ENCODE measurements at regions not wholly inside any gene's neighbourhood (a gene's known extent, or its start where the extent isn't known, plus 50 kb on each side); places are given as distances from the start of the nearest gene placed in this dataset.

DNA sequence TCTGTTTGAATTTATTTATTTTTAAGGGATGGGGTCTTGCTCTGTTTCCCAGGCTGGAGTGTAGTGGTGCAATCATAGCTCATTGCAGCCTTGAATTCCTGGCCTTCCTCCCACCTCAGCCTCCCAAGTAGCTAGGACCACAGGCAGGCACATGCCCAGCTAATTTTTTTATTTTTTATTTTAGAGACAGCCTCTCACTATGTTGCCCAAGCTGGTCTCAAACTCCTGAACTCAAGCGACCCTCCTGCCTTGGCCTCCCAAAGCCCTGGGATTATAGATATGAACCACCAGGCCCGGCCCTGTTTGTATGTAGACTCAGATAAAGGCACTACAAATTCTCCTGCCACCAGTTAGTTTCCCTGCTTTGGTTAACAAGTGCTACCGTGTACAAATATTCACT, 142.9 kb upstream of the SOX4 start:
- no peak for DNase-seq (ENCODE audit: low spot score)
- intact Hi-C loops (cut with DNase I) = no loop called here

DNA sequence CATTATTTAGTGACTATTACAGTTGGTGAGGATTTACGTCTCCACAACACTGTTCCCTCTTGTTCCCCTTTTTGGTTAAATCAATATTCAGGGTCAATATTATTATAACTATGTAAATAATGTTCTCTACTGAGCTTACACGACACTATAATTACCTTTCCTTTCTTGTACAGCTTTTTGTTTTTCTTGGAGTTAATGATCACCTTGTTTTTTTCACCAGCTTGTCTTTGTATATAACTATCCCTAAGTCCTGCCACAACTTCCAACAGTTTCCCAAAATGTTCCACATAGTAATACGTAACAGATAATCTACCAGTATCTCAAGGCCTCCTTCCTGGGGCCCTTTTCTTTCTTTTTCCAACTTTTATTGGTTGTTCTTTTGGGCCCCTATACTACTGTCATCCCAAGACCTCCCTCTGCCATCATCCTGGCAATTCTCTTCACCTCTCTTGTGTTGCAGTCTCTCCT, 142.0 kb upstream of the SOX4 start:
- intact Hi-C loops (cut with DNase I) = no loop called here
- DNase-seq (ENCODE audit: low spot score) = no peak

DNA sequence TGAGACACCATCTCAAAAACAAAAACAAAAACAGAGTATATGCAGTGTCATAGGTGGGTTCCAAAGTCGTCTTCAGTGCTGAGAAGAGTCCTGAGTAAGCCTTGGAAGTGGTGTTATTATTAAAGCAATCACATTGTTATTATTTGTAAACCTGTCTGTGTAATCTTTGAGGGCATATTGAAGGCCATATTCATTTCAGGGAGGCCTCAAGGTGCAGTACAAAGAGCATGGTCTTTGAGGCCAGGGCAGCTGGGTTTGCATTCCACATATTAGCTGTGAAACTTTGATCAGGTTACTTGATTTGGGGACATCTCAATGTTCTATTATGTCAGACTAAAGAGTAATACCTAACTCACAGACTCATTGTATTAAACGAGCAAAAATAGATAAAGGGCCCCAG, 139.3 kb upstream of the SOX4 start:
- no peak for DNase-seq (ENCODE audit: low spot score)
- intact Hi-C loops (cut with DNase I) = no loop called here

- DNase-seq (ENCODE audit: low spot score) = no peak
- intact Hi-C loops (cut with DNase I) = no loop called here
Measured at GRCh38 chr6:21455071-21455470, 138.5 kb upstream of the SOX4 start.

DNA sequence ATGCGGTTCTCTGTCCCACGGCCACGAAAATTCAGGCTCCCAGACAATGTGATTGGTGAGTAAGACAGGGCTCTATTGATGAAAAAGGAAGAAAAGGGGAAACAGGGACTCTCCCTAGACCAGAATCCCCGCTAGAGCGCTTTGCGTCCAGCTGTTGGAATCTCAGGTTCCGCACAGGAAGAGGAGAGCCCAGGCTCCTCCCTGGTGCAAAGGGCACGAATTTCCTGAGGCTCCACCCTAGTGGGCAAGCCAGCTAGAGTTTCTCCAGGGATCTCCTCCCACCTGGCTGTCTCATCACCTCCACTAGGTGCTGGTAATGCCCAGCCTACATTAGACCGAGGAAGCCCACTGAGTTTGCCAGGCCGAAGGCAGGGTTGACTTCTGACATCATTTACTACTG, 135.9 kb upstream of the SOX4 start:
- no peak for DNase-seq (ENCODE audit: low spot score)
- intact Hi-C loops (cut with DNase I) = no loop called here

DNA sequence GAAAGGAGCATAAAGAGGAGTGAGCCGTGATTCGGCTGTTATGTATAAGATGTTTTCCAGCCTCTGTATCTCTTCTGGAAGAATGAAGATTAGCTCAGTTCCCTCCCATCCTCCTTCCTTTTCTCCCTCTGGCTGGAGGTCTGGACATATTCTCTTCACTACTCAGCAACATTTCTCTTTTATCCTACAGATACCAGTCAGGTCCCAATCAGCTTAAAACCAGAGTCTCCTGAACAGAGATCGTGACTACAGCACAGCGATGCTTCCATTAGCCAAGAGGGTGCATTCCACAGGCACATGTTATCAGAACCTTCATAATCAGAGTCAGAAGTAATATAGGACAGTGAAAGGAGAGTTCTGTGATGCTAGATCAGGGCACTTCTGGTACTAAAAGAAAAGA, 133.9 kb upstream of the SOX4 start:
- intact Hi-C loops (cut with DNase I) = no loop called here
- no peak for DNase-seq (ENCODE audit: low spot score)

- intact Hi-C loops (cut with DNase I) = no loop called here
- no peak for DNase-seq (ENCODE audit: low spot score)
Measured at GRCh38 chr6:21461844-21462518, 131.6 kb upstream of the SOX4 start.

DNA sequence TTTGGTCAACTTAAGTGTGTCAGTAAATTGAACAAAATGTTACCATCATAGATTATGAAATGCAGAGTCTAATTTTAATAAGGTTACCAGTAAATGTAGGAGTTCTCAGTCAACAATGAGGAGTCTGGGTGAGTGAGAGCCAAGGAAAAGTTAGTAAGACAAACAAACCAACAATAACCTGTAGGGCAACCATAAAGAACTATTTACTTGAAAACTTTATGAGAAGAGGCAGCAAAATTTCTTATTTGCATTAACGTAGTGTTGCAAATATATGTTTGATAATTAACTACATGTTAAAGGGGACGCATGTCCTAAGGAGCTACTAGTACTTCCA, 131.1 kb upstream of the SOX4 start:
- intact Hi-C loops (cut with DNase I) = no loop called here
- no peak for DNase-seq (ENCODE audit: low spot score)

GRCh38 chr6:21467091-21467490, 126.5 kb upstream of the SOX4 start:
- intact Hi-C loops (cut with DNase I) = no loop called here
- no peak for DNase-seq (ENCODE audit: low spot score)

DNA sequence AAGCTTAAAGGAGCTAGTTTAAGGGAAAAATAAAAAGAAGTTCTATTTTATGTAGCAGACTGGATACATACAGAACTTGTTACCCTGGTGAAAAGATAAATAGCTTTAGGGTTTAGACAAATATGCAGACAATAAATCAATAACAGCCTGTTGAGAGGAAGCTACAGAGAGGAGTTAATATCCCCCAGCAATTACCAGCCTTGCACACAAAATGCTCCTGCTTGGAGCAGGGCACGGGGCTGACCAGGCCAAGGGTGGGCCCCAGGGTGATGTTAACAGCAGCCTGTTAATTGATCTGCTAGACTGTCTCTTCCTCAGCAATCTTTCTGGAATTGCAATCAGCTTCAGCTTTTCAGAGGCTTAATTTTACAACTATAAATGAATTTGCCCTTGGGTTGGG, 125.1 kb upstream of the SOX4 start:
- no peak for DNase-seq (ENCODE audit: low spot score)
- intact Hi-C loops (cut with DNase I) = no loop called here

DNA sequence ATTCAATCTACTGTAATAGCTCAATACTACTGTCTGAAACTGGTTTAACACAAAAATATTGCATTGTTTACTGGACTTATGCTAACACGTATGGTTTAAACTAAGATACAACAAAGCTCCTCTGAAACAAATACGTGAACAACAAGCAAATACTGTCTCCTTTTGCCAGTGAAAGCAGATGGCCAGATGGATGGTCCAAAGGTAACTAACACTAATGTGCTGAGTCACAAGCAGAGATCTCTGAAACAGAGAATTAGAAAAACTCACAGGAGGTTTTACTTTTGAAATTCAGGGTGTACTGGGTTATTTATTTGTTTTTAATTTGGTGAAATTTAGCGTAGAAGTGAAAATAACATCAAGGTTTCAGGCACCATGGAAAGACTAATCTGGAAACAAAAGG, 124.3 kb upstream of the SOX4 start:
- DNase-seq (ENCODE audit: low spot score) = no peak
- intact Hi-C loops (cut with DNase I) = no loop called here

GRCh38 chr6:21476112-21476511, 117.4 kb upstream of the SOX4 start:
- DNase-seq (ENCODE audit: low spot score) = no peak
- intact Hi-C loops (cut with DNase I) = no loop called here

DNA sequence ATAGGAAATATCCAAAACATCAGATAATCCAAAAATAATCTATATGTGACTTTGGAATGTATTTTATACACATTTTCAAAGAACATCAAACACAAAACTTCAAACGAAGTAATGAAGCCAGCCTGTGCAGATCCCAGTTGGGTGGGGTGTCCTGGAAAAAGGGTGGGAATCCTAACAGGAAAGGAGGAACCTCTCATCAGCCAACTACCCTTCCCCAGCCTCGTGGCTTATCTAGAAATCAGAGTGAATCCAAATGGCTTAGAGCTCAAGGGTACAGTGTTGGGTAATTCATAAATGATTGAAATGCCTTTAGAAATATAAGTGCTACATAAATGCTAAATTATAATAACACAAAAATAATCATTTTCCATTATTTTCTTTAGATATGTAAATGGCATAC, 115.1 kb upstream of the SOX4 start:
- intact Hi-C loops (cut with DNase I) = no loop called here
- no peak for DNase-seq (ENCODE audit: low spot score)

DNA sequence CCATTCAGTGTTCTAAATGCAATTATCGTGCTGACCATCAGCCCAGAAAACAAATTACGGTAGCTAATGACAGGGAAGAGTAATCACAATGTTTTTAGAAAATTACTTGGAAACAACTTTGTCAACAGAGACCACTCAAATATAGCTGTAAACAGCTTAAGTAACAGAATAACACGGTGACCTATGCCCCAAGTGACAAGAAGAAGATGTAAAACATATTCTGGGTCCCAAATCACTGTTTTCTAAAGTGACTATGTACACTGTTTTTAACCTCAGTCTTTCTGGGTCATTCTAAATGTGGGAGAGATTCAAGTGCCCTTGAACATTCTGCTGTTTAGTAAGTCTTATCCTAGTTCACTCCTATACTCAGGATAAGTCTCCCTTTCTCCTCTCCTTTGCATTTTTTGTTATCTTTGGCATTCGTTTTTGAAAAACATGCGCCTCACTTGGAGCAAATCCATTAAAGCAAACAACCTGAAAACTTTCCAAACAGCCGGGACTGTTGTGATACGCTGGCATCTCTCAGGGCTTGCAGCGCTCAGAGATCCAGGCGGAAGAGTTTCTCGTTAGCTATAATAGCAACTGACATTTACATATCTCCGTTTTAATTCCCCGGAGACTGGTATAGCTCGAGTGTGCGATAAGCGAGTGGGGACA, 114.5 kb upstream of the SOX4 start:
- no peak for DNase-seq (ENCODE audit: low spot score)
- intact Hi-C loops (cut with DNase I) = no loop called here

DNA sequence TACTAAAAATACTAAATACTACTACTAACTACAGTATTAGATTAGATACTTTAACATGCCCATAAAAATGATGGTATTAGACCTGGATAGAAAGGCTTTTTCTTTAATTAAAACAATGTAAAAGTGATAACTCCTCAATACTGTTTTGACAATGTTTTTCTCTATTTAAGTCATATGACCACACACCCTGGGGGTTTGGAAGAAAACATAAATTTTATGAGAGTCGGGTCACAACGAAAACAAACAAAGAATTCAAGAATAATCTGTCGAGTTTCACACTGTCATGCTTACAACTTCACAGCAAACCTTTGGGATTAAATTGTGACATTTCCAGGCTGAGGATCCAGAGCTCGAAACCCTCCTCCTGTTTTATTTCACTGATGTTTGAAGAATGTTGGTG, 107.4 kb upstream of the SOX4 start:
- intact Hi-C loops (cut with DNase I) = no loop called here
- no peak for DNase-seq (ENCODE audit: low spot score)

GRCh38 chr6:21489826-21490225, 103.7 kb upstream of the SOX4 start:
- no peak for DNase-seq (ENCODE audit: low spot score)
- intact Hi-C loops (cut with DNase I) = no loop called here

GRCh38 chr6:21491955-21492354, 101.6 kb upstream of the SOX4 start:
- intact Hi-C loops (cut with DNase I) = no loop called here
- DNase-seq (ENCODE audit: low spot score) = no peak

- DNase-seq (ENCODE audit: low spot score) = no peak
- intact Hi-C loops (cut with DNase I) = no loop called here
Measured at GRCh38 chr6:21494505-21494904, 99.0 kb upstream of the SOX4 start.

- no peak for DNase-seq (ENCODE audit: low spot score)
- intact Hi-C loops (cut with DNase I) = no loop called here
Measured at GRCh38 chr6:21496196-21496595, 97.4 kb upstream of the SOX4 start.

- no peak for DNase-seq (ENCODE audit: low spot score)
- intact Hi-C loops (cut with DNase I) = no loop called here
Measured at GRCh38 chr6:21496706-21497105, 96.8 kb upstream of the SOX4 start.

GRCh38 chr6:21500314-21501020, 93.1 kb upstream of the SOX4 start:
- no peak for DNase-seq (ENCODE audit: low spot score)
- intact Hi-C loops (cut with DNase I) = no loop called here

Measured in posterior vena cava (tissue), 2 donors.